Stimulated activated naive CD8-positive, alpha-beta T cell treated with anti-CD3 and anti-CD28 coated beads, Interleukin-15, Interleukin-2, amounts not matched to agents 100 ng/mL and 50 ng/mL, for 24 hours (primary cell): ENCODE measurements at regions not wholly inside any gene's neighbourhood (a gene's known extent, or its start where the extent isn't known, plus 50 kb on each side); places are given as distances from the start of the nearest gene placed in this dataset.
"Not testable (repeated sequence)": the region's sequence is repeated elsewhere in the genome, so short reads cannot be mapped to it uniquely, and the experiment has no call there.

Experiments
- H3K27ac Mint-ChIP-seq: one replicate; pipeline ENCODE4 v1.8.0; 2021; ENCODE audit warnings: mild to moderate bottlenecking, mixed read lengths
- H3K27me3 Mint-ChIP-seq: one replicate; pipeline ENCODE4 v1.8.0; 2021; ENCODE audit warnings: mixed read lengths
- H3K36me3 Mint-ChIP-seq: one replicate; pipeline ENCODE4 v1.8.0; 2021; ENCODE audit warnings: low read depth, mixed read lengths
- H3K4me1 Mint-ChIP-seq: one replicate; pipeline ENCODE4 v1.8.0; 2021; ENCODE audit warnings: low read depth, mixed read lengths
- H3K4me3 Mint-ChIP-seq: one replicate; pipeline ENCODE4 v1.8.0; 2021; ENCODE audit warnings: mild to moderate bottlenecking, mixed read lengths
- H3K9me3 Mint-ChIP-seq: one replicate; pipeline ENCODE4 v1.8.0; 2021; ENCODE audit warnings: mixed read lengths

DNA sequence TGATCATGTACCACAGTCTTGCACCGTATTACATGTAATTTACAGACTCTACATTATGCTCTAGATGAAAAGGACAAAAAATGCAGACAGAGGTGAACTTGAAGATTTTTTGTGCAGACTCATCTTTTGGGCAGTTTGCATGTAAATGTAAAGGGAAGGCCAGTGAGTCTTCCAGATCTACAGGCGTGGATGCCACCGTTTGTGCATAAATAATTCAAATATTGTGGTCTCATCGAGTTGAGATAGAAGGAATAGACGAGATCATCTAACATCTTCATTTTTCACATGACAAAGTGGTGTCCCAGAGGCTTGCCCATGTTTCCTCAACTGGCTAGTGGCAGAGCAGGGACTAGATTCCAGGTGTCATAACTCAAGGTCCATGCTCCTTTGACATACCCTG lies 125.2 kb downstream of the ALX1 start:
- Mint-ChIP-seq H3K27ac (no peak overlapping the region), H3K9me3 (no peaks in the 10 kb centered on the region), H3K27me3 (no peaks in the 10 kb centered on the region), H3K4me1 (no peaks in the 10 kb centered on the region), H3K36me3 (no peaks in the 10 kb centered on the region), H3K4me3 (no peak overlapping the region)

DNA sequence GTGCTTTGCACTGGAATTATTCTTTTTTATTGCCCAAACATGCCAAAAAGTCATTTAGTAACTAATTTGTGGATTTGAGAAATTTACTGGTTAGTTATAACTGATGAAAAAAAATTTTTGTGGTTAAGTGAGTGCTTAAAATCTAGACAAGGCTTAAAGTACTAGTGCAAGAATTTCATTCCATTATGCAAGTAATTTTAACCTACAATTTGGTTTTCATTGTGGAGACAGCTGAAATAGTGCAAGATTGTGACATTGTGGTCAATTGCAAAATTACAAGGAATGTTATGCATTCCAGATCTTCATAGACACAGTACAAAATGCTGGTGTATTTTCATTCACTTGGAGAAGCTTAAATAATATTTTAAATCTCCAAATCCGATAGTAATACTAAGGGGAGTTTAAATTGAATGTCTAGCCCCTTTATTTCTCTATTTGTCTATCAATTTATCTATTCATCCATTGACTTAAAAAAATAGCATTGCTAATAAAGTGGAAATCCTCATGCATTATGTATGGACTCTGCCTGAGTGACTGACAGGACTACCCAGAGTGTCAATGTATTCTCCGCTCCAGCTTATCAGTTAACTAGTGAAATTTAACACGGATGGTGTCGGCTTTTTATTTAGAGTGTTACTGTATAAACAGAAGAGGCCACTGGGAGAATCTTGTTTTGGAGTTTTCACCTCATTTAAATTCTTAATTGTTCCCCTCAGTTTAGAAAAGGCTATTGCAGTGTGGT lies 125.9 kb downstream of the ALX1 start:
- Mint-ChIP-seq H3K4me1 (no peaks in the 10 kb centered on the region), H3K4me3 (no peak overlapping the region), H3K27me3 (no peaks in the 10 kb centered on the region), H3K36me3 (no peaks in the 10 kb centered on the region), H3K27ac (no peak overlapping the region), H3K9me3 (no peaks in the 10 kb centered on the region)

DNA sequence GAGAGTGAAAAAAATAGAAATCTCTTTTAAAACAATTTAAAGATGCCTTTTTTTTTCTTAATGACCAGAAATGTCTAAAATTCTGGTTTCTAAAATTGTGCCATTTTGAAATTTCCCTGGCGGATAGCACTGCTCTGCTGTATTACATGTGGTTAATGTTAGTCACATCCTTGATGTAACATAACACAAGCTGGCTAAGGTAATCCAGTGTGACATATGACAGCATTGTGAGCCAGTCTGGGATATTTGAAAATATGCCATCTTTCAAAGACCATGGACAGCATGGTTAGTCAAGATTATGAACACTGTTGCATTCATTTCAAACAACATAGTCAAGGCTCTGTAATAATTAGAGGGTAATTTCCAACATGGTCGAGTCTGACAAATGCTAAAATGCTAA lies 133.2 kb downstream of the ALX1 start:
- no peaks in the 10 kb centered on the region for H3K36me3 Mint-ChIP-seq
- no peaks in the 10 kb centered on the region for H3K9me3 Mint-ChIP-seq
- no peak overlapping the region for H3K27ac Mint-ChIP-seq
- no peaks in the 10 kb centered on the region for H3K4me1 Mint-ChIP-seq
- no peaks in the 10 kb centered on the region for H3K27me3 Mint-ChIP-seq
- H3K4me3 Mint-ChIP-seq, result no peak overlapping the region

DNA sequence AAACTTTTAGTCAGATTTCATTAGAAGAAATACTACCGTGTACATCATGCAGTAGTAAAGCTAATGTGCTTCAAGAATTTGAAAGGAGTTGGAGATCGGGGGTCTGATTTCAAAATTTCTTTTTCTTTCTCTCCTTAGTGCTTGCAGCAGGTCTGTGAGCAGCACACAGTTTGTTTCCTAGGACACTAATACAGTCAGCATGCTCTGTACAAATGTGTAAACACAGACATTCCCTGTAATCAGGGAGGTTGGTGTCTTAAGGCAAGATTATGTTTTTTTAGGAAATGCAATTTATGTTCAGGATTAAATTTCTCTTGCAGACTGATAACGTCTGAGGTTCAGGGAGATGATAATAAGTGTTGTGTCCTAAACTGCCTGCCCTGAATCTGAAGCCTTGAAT lies 142.7 kb downstream of the ALX1 start:
- Mint-ChIP-seq H3K4me1 (no peaks in the 10 kb centered on the region), H3K36me3 (no peaks in the 10 kb centered on the region), H3K4me3 (no peak overlapping the region), H3K27me3 (peaks cover 5% of the 10 kb centered on the region), H3K27ac (no peak overlapping the region), H3K9me3 (no peaks in the 10 kb centered on the region)

DNA sequence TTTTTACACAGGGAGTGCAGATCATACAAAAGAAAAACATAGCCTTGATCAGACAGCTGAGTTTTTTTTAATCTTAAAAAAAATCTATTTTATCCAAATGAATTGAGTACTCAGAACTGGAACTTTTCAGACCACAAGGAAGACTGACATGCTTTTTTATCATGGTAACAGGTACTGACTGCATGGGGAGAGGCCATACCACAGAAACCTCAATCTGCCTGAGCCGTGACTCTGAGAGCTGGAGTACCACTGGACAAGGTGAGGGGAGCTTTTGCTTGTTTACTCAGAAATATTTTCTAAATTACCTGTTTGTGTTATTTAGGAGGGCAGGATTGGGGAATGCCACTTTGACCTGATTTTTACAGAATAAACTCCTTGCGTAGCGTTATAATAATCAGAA lies 143.9 kb downstream of the ALX1 start:
- Mint-ChIP-seq H3K4me1 (no peaks in the 10 kb centered on the region), H3K36me3 (no peaks in the 10 kb centered on the region), H3K27ac (no peak overlapping the region), H3K9me3 (no peaks in the 10 kb centered on the region), H3K27me3 (peaks cover 5% of the 10 kb centered on the region), H3K4me3 (no peak overlapping the region)

GRCh38 chr12:85424581-85425348 lies 144.7 kb downstream of the ALX1 start:
- Mint-ChIP-seq H3K36me3 (no peaks in the 10 kb centered on the region), H3K27me3 (peaks cover 5% of the 10 kb centered on the region), H3K27ac (no peak overlapping the region), H3K4me1 (no peaks in the 10 kb centered on the region), H3K4me3 (no peak overlapping the region), H3K9me3 (no peaks in the 10 kb centered on the region)

DNA sequence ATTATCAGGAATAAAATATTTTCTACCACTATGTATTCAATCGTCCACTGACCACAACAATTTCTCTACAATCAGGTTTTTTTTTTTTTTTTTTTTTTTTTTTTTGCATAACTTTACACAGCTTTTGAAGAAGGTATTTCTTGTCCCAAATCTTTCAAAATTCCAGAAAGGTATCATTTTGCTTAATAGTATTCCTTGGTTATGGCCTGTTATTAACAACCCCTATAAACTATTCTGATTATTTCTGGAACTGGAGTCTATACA lies 145.3 kb downstream of the ALX1 start:
- H3K9me3 Mint-ChIP-seq, result no peaks in the 10 kb centered on the region
- H3K4me1 Mint-ChIP-seq, result no peaks in the 10 kb centered on the region
- H3K4me3 Mint-ChIP-seq, result no peak overlapping the region
- no peak overlapping the region for H3K27ac Mint-ChIP-seq
- no peaks in the 10 kb centered on the region for H3K36me3 Mint-ChIP-seq
- peaks cover 5% of the 10 kb centered on the region for H3K27me3 Mint-ChIP-seq

GRCh38 chr12:85425926-85426325 lies 145.9 kb downstream of the ALX1 start:
- Mint-ChIP-seq H3K4me3 (no peak overlapping the region), H3K9me3 (no peaks in the 10 kb centered on the region), H3K36me3 (no peaks in the 10 kb centered on the region), H3K4me1 (no peaks in the 10 kb centered on the region), H3K27me3 (peaks cover 5% of the 10 kb centered on the region), H3K27ac (no peak overlapping the region)

- not testable (repeated sequence) for H3K36me3 Mint-ChIP-seq, H3K4me3 Mint-ChIP-seq, H3K4me1 Mint-ChIP-seq, H3K27me3 Mint-ChIP-seq, H3K27ac Mint-ChIP-seq, H3K9me3 Mint-ChIP-seq
Measured at GRCh38 chr12:85433148-85433547, 153.1 kb downstream of the ALX1 start.

GRCh38 chr12:85440271-85440670 lies 160.3 kb downstream of the ALX1 start:
- Mint-ChIP-seq H3K36me3 (no peaks in the 10 kb centered on the region), H3K4me3 (no peak overlapping the region), H3K4me1 (no peaks in the 10 kb centered on the region), H3K27ac (no peak overlapping the region), H3K27me3 (no peaks in the 10 kb centered on the region), H3K9me3 (no peaks in the 10 kb centered on the region)

DNA sequence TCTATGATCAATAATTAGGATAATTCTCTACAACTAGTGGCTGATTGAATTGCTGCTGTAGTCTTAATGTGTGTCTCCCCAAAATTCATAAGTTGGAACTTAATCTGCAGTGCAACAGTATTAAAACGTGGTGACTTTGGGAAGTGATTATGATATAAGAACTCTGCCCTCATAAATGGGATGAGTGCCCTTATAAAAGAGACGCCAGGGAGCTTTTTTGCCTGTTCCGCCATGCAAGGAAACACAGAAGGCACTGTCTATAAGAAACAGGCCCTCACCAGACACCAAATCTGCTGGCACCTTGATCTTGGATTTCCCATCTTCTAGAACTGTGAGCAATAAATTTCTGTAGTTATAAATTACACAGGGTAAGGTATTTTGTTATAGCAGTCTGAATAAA lies 161.0 kb downstream of the ALX1 start:
- Mint-ChIP-seq H3K27me3 (no peaks in the 10 kb centered on the region), H3K4me3 (no peak overlapping the region), H3K4me1 (no peaks in the 10 kb centered on the region), H3K36me3 (no peaks in the 10 kb centered on the region), H3K27ac (no peak overlapping the region), H3K9me3 (no peaks in the 10 kb centered on the region)

DNA sequence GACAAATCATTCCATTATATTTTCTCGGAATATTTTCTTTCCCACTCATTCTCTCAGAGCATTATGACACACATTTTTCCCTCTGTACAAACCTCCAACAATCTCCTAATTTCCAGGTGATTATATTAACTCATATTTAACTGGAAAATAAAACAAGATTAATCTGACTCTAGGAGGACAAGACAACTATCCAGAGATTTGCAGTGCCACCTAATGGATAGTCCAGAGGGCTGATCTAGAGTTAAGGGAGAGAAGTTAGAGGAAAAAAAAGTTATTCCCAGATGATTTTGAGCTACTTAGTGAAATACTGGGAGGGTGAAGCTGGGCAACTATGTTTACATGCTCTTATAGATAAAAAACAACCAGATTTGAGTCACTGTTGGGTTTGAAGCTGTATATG lies 161.7 kb downstream of the ALX1 start:
- no peaks in the 10 kb centered on the region for H3K9me3 Mint-ChIP-seq
- no peak overlapping the region for H3K27ac Mint-ChIP-seq
- no peak overlapping the region for H3K4me3 Mint-ChIP-seq
- no peaks in the 10 kb centered on the region for H3K4me1 Mint-ChIP-seq
- H3K27me3 Mint-ChIP-seq, result no peaks in the 10 kb centered on the region
- H3K36me3 Mint-ChIP-seq, result no peaks in the 10 kb centered on the region

DNA sequence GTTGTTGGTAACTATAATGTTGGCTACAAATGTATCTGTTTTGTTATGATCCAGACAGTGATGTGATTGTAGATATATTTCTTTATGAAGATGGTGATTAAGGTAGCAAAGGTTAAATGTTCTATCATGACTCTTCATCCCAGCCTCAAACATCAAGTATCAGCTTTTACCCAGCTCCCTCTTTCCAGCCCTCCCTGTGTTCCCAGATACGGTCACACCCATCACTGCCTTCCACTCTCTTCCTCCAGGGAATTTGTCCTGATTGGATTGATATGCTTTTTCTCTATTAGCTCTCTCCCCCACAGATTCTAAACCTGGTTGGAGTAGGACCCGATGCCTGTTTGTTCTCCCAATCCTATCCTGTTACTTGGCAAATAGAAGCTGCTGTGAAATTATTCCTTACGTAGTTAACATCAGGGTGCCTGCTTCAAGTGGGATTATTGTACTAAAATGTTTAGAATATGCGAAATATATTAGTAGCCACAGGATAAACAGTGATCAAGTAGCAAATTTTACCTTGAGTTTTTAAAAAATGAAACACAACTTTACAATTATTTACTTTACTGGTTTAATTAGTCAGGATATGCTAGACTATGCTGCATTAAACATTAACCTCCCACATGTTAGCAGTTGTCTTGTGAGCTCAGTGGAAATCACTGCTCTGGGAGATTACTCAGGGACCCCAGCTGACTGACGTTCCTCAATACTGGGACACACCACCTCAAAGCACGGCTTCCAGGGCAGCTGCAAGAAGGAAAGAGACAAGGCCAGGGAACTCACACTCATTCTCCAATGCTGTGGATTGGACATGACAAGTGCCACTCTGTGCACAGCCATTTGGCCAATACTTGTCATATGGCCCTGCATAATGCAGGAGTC lies 165.3 kb downstream of the ALX1 start:
- H3K4me3 Mint-ChIP-seq, result no peak overlapping the region
- no peaks in the 10 kb centered on the region for H3K36me3 Mint-ChIP-seq
- H3K9me3 Mint-ChIP-seq, result peaks cover 3% of the 10 kb centered on the region
- H3K27me3 Mint-ChIP-seq, result no peaks in the 10 kb centered on the region
- H3K4me1 Mint-ChIP-seq, result no peaks in the 10 kb centered on the region
- no peak overlapping the region for H3K27ac Mint-ChIP-seq

DNA sequence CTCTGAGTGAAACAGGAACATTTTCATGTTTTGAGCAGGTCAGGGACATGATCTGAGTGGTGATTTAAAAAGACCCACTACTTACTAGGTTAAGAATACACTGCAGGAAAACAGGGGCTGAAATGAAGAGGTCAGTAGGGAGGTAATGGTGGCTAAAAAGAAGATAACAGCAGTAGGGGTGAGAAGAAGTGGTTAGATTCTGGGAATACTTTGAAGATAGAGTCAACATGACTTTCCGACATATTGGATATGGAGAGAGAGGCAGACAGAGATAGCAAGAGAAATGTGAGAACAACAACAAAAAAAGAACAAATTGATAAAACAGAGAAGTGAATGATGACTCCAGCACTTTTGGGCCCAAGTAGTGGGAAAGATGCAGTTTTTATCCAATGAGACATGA lies 168.0 kb downstream of the ALX1 start:
- H3K27ac Mint-ChIP-seq, result no peak overlapping the region
- H3K36me3 Mint-ChIP-seq, result no peaks in the 10 kb centered on the region
- H3K9me3 Mint-ChIP-seq, result peaks cover 3% of the 10 kb centered on the region
- H3K4me1 Mint-ChIP-seq, result no peaks in the 10 kb centered on the region
- H3K4me3 Mint-ChIP-seq, result no peak overlapping the region
- peaks cover 3% of the 10 kb centered on the region for H3K27me3 Mint-ChIP-seq

DNA sequence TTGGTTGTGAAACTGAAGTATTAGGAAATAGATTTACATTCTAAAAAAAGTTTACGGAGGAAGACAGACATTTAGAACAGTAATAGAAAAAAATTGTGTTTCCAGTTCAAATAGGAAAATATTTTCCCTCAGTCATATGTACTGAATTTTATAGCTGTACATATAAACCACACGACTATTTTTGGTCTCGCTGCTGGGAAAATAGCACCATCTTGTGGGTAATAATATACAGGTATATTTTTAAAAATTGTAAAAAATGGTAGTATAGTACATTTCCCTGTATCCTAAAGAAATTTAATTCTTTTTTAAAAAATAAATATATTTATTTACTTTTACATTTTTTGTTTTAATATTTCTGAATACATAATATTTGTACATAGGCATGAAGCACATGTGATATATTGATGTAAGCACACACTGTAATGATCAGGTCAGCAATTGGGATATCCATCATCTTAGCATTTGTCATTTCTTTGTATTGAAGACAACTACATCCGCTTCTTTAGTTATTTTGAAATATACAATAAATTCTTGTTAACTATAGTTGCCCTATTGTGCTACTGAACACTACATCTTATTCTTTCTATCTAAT lies 168.6 kb downstream of the ALX1 start:
- Mint-ChIP-seq H3K36me3 (no peaks in the 10 kb centered on the region), H3K9me3 (peaks cover 3% of the 10 kb centered on the region), H3K27ac (no peak overlapping the region), H3K4me1 (no peaks in the 10 kb centered on the region), H3K4me3 (no peak overlapping the region), H3K27me3 (peaks cover 3% of the 10 kb centered on the region)
